ENCODE measurements at regions not wholly inside any gene's neighbourhood (a gene's known extent, or its start where the extent isn't known, plus 50 kb on each side); places are given as distances from the start of the nearest gene placed in this dataset.

GRCh38 chr4:31054295-31054694 lies 334.1 kb downstream of the PCDH7 start:
- no peak for ATAC-seq
- Histone ChIP-seq H3K9me3 (no peaks in the 10 kb centered on the region), H3K4me1 (no peaks in the 10 kb centered on the region), H3K36me3 (no peaks in the 10 kb centered on the region), H3K27ac (no peak overlapping the region), H3K4me3 (no peak overlapping the region), H3K27me3 (no peaks in the 10 kb centered on the region)
- intact Hi-C loops (cut with DNase I) = no loop called here
- TF ChIP-seq POLR2A (IDR thresholded peaks at IDR 0.05) (no peak), CTCF (IDR thresholded peaks at IDR 0.05) (no peak)
- no peak for DNase-seq
- WGBS (ENCODE audit: insufficient coverage, low coverage, low lambda C conversion rate, missing lambda C conversion rate) = 25% methylated on average over 2 of the region's 2 CpGs

DNA sequence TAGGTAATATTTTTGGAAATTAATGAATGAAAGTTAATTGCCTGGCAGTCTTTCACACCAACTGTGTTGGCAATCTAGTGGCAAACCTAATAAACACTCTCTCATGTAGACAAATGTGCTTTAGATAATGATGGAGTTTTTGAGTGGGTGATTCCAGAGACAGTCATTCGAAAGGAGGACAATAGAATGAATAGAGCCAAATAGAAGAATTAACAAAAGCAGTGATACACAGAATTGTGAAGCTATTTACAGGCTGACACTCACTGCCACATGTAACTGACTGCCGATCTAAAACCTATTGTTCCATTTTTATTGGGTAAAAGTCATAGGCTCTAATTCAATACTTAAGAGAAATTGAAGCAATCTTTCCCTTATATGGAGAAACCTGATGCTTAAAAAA lies 338.5 kb downstream of the PCDH7 start:
- H3K9me3 ChIP-seq = no peaks in the 10 kb centered on the region
- intact Hi-C loops (cut with DNase I) = no loop called here
- DNase-seq (no peak), ATAC-seq (no peak)
- no peaks in the 10 kb centered on the region for H3K27me3 ChIP-seq
- H3K36me3 ChIP-seq = no peaks in the 10 kb centered on the region
- 53% methylated on average over 2 of the region's 2 CpGs for WGBS (ENCODE audit: insufficient coverage, low coverage, low lambda C conversion rate, missing lambda C conversion rate)
- no peaks in the 10 kb centered on the region for H3K4me1 ChIP-seq
- no peak overlapping the region for H3K4me3 ChIP-seq
- TF ChIP-seq POLR2A (IDR thresholded peaks at IDR 0.05) = no peak
- no peak for TF ChIP-seq CTCF (IDR thresholded peaks at IDR 0.05)
- no peak overlapping the region for H3K27ac ChIP-seq

DNA sequence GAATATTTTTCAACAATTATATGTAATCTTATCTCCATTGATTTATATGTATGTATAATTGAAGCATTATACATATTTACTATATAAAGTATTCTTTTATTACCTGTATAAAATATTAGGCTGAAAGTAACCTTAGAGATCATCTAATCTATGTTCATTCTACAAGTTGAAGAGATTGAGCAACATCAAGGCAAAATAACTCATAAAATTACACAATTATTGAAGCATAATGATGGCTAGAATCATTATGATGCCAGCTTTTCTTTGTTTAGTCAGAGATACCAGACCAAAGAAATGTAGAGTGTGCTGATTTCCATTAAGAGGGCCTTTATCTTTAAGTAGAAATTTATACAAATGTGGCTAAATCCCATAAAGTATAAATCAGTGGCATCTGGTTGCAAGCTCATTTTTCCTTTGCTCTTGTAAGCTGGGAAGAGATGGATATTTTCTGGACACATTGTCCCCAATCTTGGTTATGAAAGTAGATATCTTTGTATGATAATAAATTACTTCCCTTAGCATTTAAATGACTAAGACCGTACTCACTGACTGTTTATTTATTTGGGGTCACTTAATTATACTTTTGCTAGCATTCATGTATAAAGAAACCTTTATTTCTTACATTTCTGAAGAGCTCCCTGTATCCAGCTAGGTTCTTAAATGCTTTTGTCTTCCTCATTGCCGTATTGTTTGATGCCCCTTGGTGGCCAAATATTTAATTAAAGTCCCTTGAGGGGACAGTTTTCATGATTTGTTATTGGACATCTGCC lies 339.8 kb downstream of the PCDH7 start:
- Histone ChIP-seq H3K9me3 (no peaks in the 10 kb centered on the region), H3K4me1 (no peaks in the 10 kb centered on the region), H3K36me3 (no peaks in the 10 kb centered on the region), H3K27me3 (no peaks in the 10 kb centered on the region), H3K4me3 (no peak overlapping the region), H3K27ac (no peak overlapping the region)
- intact Hi-C loops (cut with DNase I) = no loop called here
- WGBS (ENCODE audit: insufficient coverage, low coverage, low lambda C conversion rate, missing lambda C conversion rate) = 33% methylated on average over 2 of the region's 2 CpGs
- DNase-seq (no peak), ATAC-seq (no peak)
- TF ChIP-seq POLR2A (IDR thresholded peaks at IDR 0.05) (no peak), CTCF (IDR thresholded peaks at IDR 0.05) (no peak)

DNA sequence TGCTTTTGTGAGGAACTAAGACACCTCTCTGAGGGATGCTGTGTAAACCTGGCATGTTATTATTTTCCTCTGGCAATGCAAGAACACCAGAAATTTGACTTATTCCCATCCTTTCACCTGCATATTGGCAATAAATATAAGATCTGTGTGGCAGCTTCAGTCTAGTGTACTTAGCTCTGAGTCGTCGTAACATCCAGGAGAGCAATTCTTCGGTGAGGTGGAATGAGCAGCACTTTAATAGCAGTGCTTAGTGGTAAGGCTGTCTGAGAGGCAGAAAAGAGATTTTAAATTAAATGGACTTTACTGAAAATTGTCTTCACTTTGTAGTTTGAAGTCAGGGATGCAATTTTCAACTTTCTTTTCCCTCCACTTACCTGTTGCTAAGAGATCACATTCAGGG lies 344.9 kb downstream of the PCDH7 start:
- Histone ChIP-seq H3K9me3 (no peaks in the 10 kb centered on the region), H3K27me3 (no peaks in the 10 kb centered on the region), H3K27ac (no peak overlapping the region), H3K4me1 (no peaks in the 10 kb centered on the region), H3K4me3 (no peak overlapping the region), H3K36me3 (no peaks in the 10 kb centered on the region)
- WGBS (ENCODE audit: insufficient coverage, low coverage, low lambda C conversion rate, missing lambda C conversion rate) = 88% methylated on average over 3 of the region's 3 CpGs
- ATAC-seq (no peak), DNase-seq (no peak)
- TF ChIP-seq CTCF (IDR thresholded peaks at IDR 0.05) (no peak), POLR2A (IDR thresholded peaks at IDR 0.05) (no peak)
- intact Hi-C loops (cut with DNase I) = no loop called here

Measured in right lobe of liver (tissue), 6 donors.